GM13977 (cell line): ENCODE measurements at regions not wholly inside any gene's neighbourhood (a gene's known extent, or its start where the extent isn't known, plus 50 kb on each side); places are given as distances from the start of the nearest gene placed in this dataset.

Experiments used
- DNase-seq: peaks from one replicate; pipeline ENCODE4 v3.0.0; 2012; ENCODE audit warnings: low spot score
- in situ Hi-C: fragments of 300-500 bp; cut with MboI; formaldehyde crosslinking; loops from one replicate; pipeline ENCODE4 v1.12.0; 2022; ENCODE audit warnings: low sequenced_read_pairs, low pct_unique_long_range_greater_than_20kb, mixed read lengths, inconsistent platforms; ENCODE audit not compliant: unreplicated experiment
- TF ChIP-seq, protein P1 (sequence below): IDR thresholded peaks from 2 replicates; pipeline ENCODE4 v1.5.1; 2012; ENCODE audit warnings: mild to moderate bottlenecking, control low read depth; ENCODE audit not compliant: insufficient read depth; ENCODE audit errors: extremely low read depth, missing control alignments

DNA sequence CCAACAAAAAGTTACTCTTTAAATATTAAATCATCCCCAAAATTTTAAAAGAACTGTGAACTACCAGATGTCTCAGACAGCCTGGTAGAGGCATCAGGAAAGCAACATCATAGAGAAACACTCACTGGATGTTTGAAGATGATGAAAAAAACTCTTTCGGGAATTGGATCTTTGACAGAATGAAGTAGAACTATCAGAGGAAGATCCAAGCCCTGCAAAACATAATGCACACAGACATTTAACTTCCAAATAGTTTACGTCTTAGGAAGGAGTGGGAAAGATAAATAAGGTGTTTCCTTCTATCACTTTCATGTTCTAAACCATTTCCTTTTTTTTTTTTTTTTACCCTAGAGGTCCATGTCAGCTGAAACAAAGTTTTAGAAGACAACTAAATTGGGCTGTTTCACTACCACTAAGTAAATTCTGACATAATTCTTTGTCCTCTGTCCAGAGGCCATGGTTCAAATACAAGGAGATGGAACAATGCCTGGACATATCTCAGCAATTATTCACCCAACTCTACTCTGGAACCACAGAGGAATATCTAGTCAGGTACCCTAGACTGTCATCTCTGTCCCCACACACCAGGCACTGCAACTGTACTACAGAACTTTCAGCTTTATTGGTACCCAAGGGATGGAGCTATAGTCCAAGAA lies 217.7 kb upstream of the INTU start:
- in situ Hi-C loops, result no loop called here
- no peak for DNase-seq
- TF ChIP-seq, protein P1, sequence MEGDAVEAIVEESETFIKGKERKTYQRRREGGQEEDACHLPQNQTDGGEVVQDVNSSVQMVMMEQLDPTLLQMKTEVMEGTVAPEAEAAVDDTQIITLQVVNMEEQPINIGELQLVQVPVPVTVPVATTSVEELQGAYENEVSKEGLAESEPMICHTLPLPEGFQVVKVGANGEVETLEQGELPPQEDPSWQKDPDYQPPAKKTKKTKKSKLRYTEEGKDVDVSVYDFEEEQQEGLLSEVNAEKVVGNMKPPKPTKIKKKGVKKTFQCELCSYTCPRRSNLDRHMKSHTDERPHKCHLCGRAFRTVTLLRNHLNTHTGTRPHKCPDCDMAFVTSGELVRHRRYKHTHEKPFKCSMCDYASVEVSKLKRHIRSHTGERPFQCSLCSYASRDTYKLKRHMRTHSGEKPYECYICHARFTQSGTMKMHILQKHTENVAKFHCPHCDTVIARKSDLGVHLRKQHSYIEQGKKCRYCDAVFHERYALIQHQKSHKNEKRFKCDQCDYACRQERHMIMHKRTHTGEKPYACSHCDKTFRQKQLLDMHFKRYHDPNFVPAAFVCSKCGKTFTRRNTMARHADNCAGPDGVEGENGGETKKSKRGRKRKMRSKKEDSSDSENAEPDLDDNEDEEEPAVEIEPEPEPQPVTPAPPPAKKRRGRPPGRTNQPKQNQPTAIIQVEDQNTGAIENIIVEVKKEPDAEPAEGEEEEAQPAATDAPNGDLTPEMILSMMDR, result no peak

DNA sequence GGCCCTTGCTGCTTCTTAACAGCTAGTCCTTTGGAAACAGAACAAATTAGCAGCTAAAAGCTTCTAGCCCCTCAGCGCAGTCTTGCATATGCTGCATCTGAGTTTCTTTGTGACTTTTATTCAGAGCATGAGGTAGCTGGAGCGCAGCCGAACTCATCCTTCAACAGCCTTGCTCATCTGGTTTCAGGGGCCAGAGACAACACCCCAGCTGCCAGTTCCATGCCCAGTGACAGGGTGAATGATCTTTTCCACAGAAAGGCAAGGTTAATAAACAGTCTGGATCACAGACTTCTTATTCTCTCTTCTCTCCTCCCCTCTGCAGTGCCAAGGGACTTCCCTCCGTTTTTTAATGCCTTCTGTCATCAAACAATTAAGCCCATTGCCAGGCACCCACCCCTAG lies 216.6 kb upstream of the INTU start:
- TF ChIP-seq, protein P1, result no peak
- in situ Hi-C loops, result no loop called here
- DNase-seq, result no peak

DNA sequence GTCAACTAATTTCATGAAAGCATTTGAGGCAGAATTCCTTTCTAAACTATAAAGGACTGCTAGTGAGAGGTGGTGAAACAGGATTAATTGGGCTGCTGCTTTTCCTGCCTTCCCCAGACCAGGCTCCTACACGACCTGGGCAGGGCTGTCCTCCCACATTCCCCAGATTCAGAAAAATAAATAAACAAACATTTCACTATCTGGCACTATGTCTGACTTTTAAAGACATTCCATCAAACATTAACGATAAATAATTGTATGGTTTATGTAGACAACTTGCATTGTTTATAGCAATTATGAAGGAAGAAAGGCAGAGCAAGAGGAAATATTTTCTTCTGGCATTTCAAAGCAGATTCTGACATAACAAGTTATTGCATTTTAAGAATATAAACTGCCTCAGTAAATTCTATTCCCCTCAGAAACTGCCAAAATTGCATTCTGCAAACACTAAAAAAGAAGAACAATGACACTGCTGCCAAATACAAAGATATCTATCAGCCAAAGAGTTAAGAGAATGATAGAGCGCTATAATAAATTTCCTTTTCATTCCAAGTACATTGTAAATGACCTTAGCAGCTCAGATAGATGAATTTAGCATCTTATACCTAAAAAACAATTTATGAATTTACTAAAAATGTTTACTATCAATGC lies 214.7 kb upstream of the INTU start:
- in situ Hi-C loops, result no loop called here
- no peak for DNase-seq
- TF ChIP-seq, protein P1, result no peak

DNA sequence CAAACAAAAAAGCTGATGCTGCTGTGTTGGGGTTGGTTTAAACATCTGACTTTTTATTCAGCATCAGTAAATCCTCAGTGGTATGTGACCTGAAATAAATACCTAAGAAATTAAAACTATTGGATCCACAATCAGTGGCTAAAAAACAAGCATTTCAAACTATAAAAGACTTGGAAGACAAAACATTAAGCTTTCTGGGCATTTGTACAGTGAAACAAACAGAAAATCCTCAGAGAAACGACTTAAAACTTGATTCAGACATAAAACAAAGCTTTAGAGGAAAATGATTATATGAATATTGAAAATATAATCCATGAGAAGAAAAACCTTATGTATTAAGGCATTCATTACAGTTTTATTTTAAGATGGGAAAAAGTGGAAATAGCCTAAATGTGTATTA lies 213.3 kb upstream of the INTU start:
- in situ Hi-C loops, result no loop called here
- TF ChIP-seq, protein P1, result no peak
- no peak for DNase-seq

DNA sequence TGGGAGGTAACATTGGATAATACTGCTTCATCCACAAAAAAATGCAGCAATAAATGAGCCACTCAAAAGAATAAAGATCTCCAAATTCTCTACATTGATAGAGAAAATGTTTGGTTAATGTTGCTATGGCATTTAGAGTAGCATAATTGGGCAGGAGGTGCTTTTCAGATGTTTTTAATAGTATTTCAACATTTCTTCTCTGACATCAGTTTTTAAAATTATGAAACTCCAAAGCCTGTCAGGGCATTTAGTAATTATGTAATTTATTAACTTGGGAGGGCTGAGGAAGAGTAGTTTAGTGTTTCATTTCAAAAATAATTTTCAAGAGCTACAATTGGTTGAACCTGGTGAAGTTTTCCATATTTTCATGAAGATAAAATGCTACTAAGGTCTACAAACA lies 211.3 kb upstream of the INTU start:
- TF ChIP-seq, protein P1, result no peak
- no peak for DNase-seq
- in situ Hi-C loops, result no loop called here

DNA sequence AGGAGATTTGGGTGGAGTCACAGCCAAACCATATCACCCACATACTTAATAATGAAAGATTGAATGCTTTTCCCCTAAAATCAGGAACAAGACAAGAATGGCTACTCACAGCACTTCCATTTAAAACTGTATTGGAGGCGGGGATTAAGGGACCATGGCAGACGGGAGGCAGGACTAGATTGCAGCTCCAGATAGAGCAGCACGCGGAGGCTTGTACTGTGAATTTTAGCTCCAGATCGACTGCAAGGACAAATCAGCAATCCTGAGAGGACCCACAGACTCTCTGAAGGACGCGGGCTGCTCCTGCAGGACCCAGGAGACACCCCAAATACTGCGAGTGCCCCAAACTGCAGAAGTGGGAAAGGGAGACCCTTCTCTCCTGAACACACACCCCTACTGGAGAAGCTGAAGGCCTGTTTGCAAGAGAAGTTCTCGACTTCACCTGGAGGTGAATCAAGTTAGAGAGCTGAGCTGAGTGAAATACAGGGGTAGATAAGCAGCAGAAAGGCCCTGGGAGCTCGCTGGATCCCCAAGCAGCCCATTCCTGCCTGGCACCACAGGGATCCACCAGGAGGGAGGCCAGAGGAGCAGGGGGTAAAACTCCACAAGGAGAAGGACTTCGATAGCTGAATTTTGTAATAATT lies 207.4 kb upstream of the INTU start:
- TF ChIP-seq, protein P1, result no peak
- in situ Hi-C loops, result no loop called here
- DNase-seq, result no peak
